ENCODE measurements at regions not wholly inside any gene's neighbourhood (a gene's known extent, or its start where the extent isn't known, plus 50 kb on each side); places are given as distances from the start of the nearest gene placed in this dataset.
"Not testable (repeated sequence)": the region's sequence is repeated elsewhere in the genome, so short reads cannot be mapped to it uniquely, and the experiment has no call there.

DNA sequence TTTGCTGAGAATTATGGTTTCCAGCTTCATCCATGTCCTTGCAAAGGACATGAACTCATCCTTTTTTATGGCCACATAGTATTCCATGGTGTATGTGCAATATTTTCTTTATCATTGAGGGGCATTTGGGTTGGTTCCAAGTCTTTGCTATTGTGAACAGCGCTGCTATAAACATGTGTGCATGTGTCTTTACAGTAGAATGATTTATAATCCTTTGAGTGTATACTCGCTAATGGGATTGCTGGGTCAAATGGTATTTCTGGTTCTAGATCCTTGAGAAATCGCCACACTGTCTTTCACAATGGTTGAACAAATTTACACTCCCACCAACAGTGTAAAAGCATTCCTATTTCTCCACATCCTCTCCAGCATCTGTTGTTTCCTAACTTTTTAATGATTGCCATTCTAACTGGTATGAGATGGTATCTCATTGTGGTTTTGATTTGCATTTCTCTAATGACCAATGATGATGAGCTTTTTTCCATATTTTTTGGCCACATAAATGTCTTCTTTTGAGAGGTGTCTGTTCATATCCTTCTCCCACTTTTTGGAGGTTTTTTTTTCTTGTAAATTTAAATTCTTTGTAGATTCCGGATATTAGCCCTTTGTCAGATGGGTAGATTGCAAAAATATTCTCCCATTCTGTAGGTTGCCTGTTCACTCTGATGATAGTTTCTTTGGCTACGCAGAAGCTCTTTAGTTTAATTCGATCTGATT lies 180.1 kb downstream of the PLPPR4 start:
- DNase-seq: not testable (repeated sequence)

DNA sequence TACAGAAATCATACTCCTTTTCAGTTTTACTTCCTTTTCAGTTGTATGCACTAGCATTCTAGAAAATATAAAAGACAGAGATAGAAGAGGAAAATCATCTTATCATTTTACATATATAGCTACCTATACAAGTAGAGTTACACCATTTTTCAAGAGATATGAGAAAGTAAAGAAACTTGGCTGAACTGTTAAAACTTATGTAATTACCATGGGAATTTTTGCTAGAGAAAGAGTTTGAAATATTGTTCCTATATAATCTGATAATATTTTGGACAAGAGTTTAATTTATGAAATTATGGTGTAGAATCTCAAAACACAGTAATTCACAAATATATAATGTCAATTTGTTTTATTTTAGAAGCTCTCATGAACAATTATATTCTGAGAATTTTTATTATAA lies 180.8 kb downstream of the PLPPR4 start:
- DNase-seq: no peak

DNA sequence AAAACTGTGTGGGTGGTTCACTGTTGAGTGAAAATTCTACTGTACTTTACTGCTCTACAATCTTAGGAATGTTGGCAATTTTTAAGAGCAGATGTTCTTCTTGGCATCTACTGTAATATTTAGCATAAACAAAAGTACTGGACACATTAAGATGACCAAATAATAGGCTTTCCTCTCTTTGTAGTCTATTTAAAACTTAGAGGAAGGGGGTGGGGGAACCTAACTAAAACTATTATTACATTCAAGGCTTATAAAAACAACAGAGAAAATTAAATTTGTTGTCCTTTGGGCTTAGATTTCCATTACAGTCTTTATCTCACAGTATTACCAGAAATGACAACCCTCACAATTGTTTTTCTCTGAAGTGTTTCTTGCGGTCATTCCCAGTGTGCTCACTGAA lies 181.2 kb downstream of the PLPPR4 start:
- DNase-seq: no peak

DNA sequence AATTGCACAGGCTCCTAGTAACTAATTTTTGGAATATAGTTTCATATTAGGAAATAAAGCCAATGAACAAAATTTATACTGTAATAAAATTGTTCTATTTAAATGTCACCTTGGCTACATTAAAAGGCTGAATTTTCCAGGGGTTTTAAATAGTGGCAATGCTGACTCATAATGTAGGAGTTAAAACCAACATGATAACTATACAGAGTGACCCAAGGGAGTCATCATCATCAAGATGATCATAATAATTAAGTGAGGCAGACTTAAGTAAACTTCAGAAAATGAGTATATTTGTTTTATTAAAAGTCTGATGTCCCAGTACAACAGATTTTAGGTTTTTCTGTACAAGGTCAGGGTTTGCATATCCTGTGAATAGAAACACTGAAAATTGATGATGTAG lies 183.4 kb downstream of the PLPPR4 start:
- no peak for DNase-seq

DNA sequence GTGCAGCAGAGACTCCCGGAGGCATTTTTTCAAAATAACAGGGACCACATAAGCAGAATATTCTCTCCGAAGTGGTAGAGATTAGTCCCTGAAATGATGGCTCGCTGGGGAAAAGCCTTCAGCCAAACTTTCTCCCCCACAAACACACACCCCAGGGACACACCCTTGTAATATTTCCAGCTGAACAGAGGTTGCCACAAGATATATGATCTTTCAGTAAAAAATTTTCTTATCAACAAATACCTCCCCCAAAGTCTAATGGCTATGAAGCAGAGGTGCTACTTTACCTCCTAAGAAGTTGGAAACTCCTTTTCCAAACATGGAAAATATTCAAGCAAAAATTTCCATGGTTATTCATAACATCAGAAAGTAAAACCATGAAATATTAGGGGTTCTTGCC lies 190.2 kb upstream of the PALMD start:
- DNase-seq: no peak

DNA sequence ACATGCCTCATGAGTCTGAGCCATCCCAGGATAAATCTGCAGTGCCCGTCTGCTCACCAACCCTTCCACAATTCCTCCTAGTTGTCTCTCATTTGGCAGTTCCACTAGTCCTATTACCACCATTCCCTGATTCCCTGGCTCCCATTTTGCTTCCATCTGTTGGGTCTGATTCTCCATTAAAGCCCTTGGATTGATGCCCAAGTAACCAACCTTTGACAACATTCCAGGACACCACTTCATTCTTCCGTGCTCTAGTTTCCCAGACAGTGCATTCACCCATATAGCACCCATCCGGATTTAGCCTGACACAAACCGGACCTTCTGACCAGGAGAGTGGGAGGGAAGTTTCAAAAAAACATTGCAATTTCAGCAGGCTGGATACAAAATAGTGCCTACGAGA lies 189.4 kb upstream of the PALMD start:
- DNase-seq: no peak

DNA sequence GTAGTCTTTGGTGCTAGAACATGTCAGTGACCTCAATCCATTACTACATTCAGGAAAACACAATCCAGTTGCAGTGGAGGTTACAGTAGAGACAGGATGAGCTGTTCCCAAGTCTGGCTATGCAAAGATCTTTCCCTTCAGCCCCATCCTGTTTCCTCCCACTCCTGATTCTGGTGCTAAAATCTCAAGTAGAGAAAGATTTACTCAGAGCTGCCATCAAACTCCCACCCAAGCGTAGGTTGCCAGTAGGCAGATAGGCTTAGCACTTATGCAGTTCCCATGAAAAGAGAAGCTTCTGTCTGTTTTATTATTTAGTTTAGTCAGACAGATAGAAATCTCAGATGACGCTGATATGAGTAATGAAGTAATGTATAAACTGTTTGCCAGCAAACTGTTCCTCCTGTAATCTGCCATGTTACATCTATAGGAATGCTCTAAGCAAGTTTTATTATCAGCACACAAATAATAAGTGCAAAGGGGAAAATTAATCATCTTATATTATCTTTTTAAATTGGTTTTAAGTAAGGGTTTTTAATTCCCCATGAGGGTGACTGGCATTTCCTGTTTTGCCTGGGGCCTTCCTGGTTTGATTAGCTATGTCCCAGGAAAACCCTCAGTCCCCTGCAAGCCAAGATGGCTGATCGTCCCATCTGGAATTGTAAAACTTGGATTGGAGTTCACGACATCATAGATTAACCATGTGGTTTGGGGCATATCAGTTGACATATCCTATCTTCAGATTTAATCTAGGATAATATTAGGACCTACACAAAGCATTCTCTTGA lies 188.3 kb upstream of the PALMD start:
- DNase-seq: no peak

DNA sequence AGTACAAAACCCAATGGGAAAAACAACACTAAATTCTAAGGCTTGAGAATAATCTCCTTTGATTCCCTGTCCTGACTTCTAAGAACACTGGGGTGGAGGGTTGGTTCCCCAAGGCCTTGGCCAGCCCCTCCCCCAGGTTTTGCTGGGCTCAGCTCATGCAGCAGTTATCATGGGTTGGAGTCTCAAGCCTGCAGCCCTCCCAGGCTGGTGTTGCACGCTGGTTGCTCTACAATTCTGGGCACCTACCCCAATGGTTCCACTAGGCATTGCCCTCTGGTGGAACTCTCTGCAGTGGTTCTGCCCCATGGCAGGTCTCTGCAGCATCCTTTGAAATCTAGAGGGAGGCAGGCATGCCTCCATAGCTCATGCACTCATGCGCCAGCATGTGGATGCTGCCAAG lies 184.4 kb upstream of the PALMD start:
- no peak for DNase-seq

DNA sequence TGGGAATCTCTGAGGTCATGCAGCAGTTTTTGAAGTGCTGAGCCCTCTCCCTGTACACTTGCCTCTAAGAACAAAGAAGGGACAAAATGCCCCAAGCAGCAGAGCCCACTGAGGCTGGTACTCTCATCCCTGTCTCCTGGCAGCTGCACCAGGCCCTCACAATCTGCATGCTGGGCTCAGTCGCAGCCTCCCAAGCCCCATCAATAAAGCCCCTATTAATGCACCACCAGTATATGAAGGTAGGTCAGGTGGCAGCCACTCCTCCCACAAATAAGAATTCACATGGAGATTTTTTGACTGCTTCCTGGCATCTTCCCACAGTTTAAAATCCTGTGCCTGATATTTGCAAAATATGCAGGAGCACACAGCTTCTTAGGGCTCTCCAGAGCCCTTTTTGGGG lies 181.2 kb upstream of the PALMD start:
- DNase-seq: no peak

DNA sequence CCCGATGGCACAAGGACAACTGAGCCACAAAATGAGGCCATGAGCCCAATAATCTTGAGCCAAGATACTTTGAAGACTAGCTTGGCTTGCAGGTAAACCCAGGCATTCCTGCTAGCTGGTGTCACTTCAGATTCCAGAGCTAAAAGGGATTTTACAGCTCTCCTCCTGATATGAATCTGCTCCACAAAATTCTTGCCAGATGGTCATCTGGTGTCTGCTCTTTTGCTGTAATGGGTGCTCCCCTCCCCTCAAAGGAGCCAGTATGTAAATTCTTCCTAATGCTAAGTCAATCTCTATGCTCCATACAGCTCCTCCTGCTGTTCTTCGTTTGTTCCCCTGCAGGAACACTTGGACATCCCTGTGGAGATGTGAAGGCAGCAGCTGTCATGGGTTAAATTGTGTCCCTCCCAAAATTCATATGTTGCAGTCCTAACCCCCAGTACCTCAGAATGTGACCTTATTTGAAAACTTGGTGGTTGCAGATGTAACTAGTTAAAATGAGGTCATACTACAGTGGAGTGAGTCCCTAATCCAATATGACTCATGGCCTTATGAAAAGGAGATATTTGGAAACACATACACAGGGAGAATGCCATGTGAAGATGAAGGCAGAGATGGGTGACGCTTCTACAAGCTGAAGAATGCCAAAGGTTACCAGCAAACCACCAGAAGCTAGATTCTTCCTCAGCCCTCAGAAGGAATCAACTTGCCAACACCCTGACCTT lies 180.6 kb upstream of the PALMD start:
- DNase-seq: no peak

DNA sequence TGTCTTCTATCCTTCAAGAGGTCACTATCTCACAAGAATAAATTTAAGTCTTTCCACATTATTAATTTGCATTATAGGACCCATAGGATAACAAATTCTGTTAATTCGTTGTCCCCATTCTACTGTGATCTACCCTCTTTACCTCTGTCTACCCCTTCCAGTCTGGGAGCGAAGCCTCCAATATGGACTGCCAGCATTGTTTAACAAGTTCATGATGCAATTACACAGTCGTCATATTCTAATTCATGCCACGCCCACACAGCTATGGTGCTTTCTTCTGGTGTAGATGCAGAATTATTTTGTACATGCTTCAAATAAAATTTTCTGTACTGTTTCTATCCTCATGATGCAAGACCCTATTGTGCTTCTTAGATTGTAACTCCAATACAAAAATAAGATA lies 178.3 kb upstream of the PALMD start:
- no peak for DNase-seq

DNA sequence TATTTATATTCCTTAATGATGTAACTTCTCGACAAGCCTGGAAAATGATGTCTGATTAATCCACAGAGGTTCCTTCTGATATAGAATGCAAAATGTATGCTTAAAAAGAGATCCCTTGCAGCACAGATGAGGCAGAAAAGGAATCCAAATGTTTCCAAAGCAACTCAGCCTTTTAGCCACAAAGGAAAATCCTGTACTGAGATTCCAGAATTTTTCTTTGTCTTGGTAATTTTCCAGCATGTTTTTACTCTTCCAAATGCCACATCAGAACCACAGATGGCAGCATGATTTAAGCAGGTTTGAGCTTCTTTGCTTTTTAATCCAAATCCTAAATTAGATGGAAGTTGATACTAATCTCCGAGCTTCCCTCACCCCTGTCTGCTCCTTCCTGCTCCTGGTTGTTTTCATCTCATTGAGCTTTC lies 176.4 kb upstream of the PALMD start:
- DNase-seq: peak; percentile 21

DNA sequence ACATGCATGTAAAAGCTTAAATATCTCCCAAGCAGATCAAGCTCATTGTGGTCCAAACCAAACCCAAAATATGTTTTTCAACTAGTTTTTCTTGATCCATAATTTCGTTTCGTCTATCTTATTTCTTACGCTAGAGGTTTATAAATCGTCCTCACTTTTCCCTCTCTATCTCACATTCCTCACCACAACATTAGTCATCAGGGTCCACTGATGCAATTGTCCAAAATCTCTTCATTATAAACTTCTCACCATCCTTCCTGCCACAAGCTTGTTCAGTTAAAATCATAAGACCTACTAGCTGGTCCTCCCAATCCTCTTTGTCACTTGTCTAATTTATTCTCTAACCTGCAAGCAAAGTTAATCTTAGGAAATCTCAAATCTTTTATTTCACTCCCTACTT lies 173.0 kb upstream of the PALMD start:
- DNase-seq: no peak

DNA sequence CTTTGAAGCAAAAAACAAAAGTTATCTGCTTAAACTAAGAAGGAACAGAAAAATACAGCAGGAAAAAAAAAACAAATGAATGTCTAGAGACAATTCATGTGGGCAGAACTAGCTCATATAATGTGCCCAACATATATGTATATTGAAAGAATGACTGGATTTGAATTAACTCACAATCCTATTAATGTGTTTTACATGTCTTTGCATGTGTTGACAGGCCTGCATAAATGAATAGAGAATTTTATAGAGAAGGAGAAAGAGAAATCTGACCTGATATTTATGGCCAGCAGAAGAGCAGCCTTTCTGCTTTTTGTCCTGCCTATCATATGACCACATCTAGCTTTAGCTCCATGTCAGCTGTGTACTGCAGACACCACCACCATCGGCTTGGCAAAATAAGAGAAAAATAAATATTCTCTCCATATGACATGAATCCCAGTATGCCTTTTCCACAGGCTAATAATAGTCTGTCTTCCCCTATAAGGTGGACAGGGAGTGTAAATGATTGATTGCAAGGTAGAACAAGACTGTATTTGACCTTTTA lies 171.5 kb upstream of the PALMD start:
- DNase-seq: no peak

DNA sequence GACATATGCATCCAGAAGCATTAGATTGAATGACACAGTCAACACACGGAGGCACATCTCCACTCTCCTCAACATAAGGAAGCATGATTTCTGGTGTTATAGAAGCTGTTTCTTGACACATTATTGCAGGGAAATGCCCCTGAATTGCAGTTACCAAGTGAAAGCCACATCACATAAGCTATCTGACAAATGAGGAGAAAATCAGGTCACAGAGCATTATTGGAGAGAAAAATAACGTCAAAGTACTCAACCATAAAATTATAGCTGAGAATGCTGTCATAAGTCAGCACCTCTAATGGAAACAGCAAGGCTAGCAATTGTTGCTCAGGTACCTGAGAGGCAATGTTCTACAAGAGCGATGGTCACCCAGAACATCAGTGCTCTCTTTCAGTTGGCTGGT lies 169.9 kb upstream of the PALMD start:
- DNase-seq: peak; percentile 35

DNA sequence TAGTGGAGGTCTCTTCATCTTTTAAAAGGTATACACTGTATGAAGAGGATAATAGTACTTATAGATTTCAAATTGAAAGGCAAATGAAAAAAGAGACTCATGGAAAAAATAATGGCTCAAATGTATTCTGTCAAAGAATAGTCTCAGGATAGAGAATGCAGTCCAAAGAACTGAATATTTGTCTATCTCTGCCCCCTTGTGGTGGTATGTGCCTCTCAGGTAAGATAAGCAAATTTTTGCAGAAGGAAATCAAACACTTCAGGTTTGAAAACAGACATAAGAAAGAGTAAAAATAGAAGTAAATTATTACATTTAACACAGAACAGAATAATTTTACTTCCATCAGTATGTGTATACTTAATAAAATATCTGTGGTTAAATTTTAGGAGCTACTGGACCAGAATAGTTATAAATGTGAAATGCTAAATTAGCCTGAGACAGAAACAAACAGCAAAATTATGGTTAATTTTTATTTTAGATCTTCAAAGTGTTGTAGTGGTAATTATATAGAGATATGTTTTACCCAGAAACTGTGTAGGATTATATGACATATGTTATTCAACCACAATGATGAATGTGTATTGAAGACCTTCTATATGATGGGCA lies 164.4 kb upstream of the PALMD start:
- peak; percentile 19 for DNase-seq

DNA sequence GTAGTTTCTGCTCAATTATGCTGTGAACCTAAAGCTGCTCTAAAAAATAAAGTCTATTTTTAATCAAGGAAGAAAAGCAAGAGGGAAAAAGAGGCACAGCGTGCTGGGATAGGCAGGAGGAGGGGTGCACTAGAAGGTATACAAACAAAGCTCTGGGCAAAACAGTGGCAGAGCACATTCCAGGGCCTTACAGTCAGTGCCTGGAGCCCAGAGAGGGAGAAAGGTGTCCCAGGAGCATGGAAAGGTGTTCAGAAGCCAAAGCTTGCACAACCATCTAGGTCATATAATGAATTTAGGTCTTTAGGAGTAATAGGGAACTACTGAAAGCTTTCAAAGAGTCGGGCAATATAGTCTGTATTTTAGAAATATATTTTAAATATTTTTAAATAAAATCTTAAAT lies 163.6 kb upstream of the PALMD start:
- DNase-seq: no peak

DNA sequence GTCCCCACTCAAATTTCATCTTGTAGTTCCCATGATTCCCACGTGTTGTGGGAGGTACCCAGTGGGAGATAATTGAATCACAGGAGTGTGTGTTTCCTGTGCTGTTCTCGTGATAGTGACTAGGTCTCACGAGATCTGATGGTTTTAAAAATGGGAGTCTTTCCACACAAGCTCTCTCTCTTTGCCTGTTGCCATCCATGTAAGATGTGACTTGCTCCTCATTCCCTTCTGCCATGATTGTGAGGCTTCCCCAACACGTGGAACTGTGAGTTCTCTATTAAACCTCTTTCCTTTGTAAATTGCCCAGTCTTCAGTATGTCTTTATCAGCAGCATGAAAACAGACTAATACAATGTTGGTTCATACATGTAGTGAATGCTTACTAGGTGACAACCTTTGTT lies 163.2 kb upstream of the PALMD start:
- DNase-seq: no peak

DNA sequence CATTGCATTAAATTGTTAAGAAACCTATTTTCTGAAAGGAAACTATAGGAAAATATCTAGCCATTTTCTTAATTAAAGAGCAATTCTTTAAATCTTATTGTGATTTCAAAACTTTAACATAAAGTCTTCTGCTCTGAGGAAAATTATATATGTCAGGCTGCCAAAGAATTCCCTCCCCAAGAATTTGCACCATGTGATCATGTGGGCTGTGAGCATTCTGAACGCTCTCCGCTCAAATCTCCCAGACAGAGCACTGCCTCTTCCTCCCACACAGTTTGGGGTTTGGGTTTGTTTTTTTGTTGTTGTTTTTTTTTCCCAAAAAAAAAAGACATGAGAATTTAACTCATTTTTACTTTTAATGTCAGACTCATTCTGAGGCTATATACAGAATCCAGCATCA lies 155.9 kb upstream of the PALMD start:
- DNase-seq: no peak

DNA sequence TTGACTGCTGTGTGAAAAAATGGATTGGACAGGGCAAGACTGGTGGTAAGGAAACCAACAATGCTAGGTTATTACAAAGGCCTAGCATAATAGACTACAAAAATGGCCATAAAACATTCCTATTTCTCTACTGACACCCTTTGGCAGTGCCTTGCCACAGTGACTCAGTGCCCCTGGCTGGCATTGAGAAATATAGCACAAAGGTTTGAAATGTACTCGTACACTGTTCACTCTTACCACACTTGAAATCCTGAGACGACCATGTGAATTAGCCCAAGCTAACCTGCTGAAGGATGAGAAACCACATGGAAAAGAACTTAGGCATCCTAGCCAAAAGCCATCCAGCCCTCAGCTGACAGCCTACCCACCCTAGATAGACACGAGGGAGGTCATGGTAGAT lies 149.8 kb upstream of the PALMD start:
- DNase-seq: no peak

DNA sequence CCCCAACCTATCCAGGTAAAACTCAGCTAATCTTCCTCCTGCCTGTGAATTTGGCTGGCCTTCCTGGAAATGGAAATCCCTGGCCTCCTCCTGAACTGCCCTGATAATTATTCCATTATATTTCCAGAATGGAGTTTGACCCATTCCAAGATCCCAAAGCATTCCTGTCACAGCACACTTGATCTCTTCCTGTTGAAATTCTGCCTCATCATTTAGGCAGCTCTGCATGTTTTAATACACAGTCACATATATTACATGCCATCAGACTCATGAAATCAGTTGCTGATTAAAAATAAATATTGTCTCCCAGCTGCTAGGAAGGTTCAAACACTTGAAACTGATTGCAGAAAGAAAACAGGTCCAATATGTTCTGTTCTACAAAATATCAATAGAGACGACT lies 148.2 kb upstream of the PALMD start:
- DNase-seq: no peak

DNA sequence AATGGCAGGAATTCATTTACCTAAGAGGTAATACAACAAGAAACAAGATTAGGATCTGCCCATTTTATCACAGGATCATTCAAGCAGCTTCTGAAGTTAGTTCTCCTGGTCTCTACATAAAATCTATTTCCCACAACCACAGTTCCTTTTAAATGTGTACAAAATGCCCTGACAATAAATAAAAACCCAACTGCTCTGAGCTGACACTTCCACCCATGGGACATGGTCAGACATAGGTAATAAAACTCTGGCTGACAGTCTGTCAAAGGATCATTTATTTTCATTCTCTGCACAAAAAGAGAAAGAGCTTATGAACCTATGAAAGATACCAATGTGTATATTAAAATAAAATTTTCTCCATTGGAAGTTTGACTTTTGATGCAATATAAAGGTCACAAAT lies 145.4 kb upstream of the PALMD start:
- no peak for DNase-seq

DNA sequence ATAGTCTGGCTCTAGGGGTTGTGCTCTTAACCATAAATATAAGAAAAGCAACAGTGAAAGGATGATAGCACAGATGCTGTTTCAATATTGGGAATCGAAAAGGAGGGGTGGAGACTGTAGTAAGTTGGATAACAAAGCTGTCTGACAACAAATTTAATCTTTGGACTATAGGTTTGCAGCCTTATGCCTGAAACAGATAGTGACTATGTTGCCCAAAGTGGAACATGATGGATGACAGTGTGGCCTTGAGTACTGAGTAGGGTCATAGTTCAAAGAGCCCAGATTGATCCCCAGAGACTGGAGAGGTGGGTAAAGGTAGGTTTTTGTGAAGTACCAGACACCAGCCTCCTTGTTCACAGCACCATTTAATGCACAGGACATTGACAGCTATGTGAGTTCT lies 144.0 kb upstream of the PALMD start:
- DNase-seq: no peak
